Natural killer cell treated with Interleukin-12 subunit alpha and Interleukin-12 subunit beta and Interleukin-15 and Interleukin-18, amount 100 ng/mL, for 72 hours (primary cell): ENCODE measurements at regions not wholly inside any gene's neighbourhood (a gene's known extent, or its start where the extent isn't known, plus 50 kb on each side); places are given as distances from the start of the nearest gene placed in this dataset.

Experiments used
- ATAC-seq, 2 donors: fragments of 150-1000 bp; cut with Tn5 transposase in 1 of 2; sonication (Bioruptor Pico), chemical (Tn5 transposase) in 1 of 2; 2 replicates each; pipeline ENCODE4 v1.10.0; 2021
- DNase-seq: peaks from one replicate; pipeline ENCODE4 v3.0.0; 2022; ENCODE audit warnings: low spot score
- H3K27ac Mint-ChIP-seq, 2 donors: 1 replicate in 1 of 2; 2 replicates in 1 of 2; pipeline ENCODE4 v1.8.0; 2022; ENCODE audit warnings: mixed read lengths in 2 of 2, mild to moderate bottlenecking in 1 of 2, moderate library complexity in 1 of 2
- H3K27me3 Mint-ChIP-seq, 2 donors: 1 replicate in 1 of 2; 2 replicates in 1 of 2; pipeline ENCODE4 v1.8.0; 2022; ENCODE audit warnings: mixed read lengths in 2 of 2
- H3K36me3 Mint-ChIP-seq: one replicate; pipeline ENCODE4 v1.8.0; 2022; ENCODE audit warnings: mixed read lengths
- H3K4me1 Mint-ChIP-seq, 2 donors: 1 replicate in 1 of 2; 2 replicates in 1 of 2; pipeline ENCODE4 v1.8.0; 2022; ENCODE audit warnings: low read depth in 2 of 2, mixed read lengths in 2 of 2, mild to moderate bottlenecking in 1 of 2
- H3K4me3 Mint-ChIP-seq: one replicate; pipeline ENCODE4 v1.8.0; 2022; ENCODE audit warnings: mixed read lengths
- H3K9me3 Mint-ChIP-seq: 2 replicates; pipeline ENCODE4 v1.8.0; 2022; ENCODE audit warnings: mixed read lengths

DNA sequence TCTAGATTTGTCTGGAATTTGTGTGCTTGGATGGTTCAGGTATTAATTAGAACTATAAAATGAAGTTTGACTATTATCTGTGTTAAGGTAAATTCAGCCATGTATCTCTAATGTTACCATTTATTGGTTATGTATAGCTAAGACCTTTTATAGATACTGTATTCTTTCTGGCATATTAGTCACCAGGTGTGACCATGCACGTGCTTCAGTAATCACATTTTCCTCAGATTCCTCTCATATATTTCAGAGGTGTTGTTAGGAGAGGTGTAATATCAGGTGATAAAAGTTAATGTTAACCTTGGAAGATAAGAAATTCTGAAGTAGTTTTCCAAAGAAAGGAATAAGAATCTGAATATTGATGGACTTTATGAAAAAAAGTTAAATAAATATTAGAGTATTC lies 194.5 kb upstream of the KHDRBS2 start:
- Mint-ChIP-seq H3K36me3 (no peaks in the 10 kb centered on the region), H3K27ac (no peak overlapping the region), H3K4me1 (no peaks in the 10 kb centered on the region), H3K9me3 (no peaks in the 10 kb centered on the region), H3K4me3 (no peak overlapping the region), H3K27me3 (no peaks in the 10 kb centered on the region)
- no peak for DNase-seq
- ATAC-seq, result no peak

DNA sequence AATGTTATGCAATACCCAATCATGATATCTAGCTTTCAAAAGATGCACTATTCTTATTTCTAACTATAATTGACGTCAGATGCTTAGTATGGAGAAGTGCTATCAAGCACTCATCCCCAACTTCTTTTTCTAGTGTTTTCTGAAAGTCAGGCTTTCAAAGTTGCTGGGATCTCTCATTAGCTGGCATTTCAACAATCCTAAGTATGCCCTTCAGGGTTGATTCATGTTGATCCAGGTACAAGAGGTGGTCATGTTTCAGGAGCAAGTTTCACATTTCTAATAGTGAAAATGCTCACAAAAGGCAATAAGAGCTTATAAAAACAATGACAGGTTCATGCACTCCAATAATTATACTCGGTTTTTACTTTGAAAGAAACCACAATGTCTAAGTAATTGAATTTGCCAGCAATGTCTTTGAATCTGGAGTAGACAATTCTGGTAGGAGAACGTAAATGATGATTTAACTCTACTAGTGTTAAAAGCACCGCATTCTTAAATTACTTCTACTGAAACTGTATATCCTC lies 193.7 kb upstream of the KHDRBS2 start:
- ATAC-seq, result no peak
- Mint-ChIP-seq H3K36me3 (no peaks in the 10 kb centered on the region), H3K27ac (no peak overlapping the region), H3K9me3 (no peaks in the 10 kb centered on the region), H3K4me3 (no peak overlapping the region), H3K4me1 (no peaks in the 10 kb centered on the region), H3K27me3 (no peaks in the 10 kb centered on the region)
- no peak for DNase-seq

DNA sequence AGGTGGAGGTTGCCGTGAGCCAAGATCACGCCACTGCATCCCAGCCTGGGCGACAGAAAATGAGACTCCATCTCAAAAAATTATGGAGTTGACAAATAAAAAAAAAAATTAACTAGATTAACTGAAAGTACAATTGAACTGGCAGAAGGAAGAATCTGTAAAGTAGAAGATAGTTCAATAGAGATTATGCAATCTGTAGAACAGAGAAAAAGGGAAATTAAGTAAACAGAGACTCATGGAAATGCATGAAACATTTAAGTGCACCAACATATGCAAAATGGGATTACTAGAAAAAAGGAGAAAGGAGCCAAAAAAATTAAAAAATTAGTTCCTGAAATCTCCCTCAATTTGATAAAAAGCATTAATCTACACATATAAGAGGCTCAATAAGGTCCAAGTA lies 188.8 kb upstream of the KHDRBS2 start:
- no peaks in the 10 kb centered on the region for H3K4me1 Mint-ChIP-seq
- no peak overlapping the region for H3K27ac Mint-ChIP-seq
- H3K9me3 Mint-ChIP-seq, result peaks cover 4% of the 10 kb centered on the region
- no peak for ATAC-seq
- H3K27me3 Mint-ChIP-seq, result no peaks in the 10 kb centered on the region
- DNase-seq, result no peak
- no peaks in the 10 kb centered on the region for H3K36me3 Mint-ChIP-seq
- H3K4me3 Mint-ChIP-seq, result no peak overlapping the region

DNA sequence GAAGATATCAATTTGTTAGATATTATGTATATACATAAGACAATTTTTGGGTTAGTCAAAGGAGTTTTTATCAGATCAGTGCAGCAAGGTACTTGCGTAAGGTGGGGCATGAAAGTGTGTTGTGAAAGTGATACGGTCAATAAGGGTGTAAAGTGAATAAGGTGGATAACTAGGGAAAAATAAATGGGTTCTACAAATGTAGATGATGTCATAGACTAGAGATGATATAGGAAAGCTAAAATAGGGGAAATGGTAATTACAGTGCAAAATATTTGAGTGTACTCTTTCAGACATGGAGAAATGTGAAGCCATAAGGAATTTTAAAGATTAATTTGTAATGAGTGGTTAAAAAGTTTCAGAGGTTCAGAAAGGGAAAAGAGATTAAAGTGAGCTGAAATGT lies 180.6 kb upstream of the KHDRBS2 start:
- Mint-ChIP-seq H3K27me3 (no peaks in the 10 kb centered on the region), H3K36me3 (no peaks in the 10 kb centered on the region), H3K4me3 (no peak overlapping the region), H3K9me3 (peaks cover 21% of the 10 kb centered on the region), H3K4me1 (no peaks in the 10 kb centered on the region), H3K27ac (no peak overlapping the region)
- no peak for ATAC-seq
- no peak for DNase-seq

DNA sequence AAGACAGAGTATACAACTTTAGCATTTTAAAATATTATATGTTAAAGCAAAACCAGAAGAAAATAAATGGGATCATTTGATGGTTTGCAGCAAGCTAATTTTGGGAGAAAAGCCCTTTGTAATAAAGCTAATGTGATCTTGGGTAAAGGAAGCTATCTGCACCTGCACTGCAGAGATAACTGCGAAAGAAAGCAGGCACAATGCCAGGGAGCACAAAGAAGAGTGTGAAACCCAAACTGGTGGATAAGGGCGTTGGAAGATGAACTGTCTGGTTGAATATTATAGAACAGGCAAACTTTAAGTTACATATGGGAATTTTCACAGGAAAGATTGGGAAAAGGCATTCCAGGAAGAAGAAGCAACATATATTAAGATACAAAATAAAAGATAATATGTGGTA lies 179.2 kb upstream of the KHDRBS2 start:
- ATAC-seq (no peak), DNase-seq (no peak)
- Mint-ChIP-seq H3K4me1 (no peaks in the 10 kb centered on the region), H3K4me3 (no peak overlapping the region), H3K27ac (no peak overlapping the region), H3K9me3 (peaks cover 21% of the 10 kb centered on the region), H3K36me3 (no peaks in the 10 kb centered on the region), H3K27me3 (no peaks in the 10 kb centered on the region)

DNA sequence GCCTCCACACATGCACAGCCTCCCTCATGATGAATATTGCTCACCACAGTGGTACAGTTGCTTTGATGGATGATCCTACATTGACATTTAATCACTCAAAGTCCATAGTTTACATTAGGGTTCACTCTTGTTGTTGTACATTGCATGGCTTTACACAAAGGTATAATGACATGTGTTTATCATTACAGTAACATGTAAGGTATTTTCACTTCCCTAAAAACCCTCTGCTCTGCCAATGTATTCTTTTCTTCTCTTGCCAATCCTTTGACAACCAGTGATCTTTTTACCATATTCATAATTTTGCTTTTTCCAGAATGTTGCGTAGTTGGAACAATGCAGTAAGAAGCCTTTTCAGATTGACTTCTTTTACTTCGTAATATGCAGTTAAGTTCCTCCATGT lies 166.6 kb upstream of the KHDRBS2 start:
- H3K4me3 Mint-ChIP-seq, result no peak overlapping the region
- no peak overlapping the region for H3K27ac Mint-ChIP-seq
- peaks cover 5% of the 10 kb centered on the region for H3K36me3 Mint-ChIP-seq
- ATAC-seq (no peak), DNase-seq (no peak)
- H3K9me3 Mint-ChIP-seq, result peaks cover 23% of the 10 kb centered on the region
- no peaks in the 10 kb centered on the region for H3K4me1 Mint-ChIP-seq
- no peaks in the 10 kb centered on the region for H3K27me3 Mint-ChIP-seq

DNA sequence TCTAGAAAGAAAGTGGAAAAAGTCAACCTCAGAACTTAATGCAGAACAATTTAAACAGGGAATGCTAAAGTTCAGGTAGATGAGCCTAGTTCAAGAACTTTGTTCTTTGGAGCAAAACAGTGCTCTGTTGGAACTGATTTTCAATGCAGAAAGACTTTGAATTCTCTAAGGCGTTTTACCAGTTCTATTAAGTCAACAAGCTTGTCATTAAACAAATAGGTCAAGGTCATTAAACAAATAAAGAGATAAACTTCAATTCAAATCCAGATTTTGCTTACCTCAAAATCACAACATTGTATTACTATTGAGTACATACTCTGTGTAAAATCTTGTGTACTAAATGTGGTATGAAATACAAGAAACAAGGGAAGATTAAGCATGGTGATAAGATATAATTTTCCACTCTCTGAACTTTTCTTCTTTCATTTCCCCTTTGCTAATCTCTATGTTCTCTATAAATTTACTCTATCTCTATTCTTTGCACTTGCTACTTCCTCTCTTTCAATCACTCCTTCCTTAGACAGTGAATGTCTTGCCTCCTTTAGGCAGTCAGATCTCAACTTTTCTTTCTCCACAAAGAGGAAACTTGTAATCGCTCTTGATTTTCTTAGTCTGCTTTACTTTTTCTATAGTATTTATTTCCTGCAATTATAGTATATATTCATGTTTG lies 160.8 kb upstream of the KHDRBS2 start:
- Mint-ChIP-seq H3K9me3 (peaks cover 21% of the 10 kb centered on the region), H3K27me3 (no peaks in the 10 kb centered on the region), H3K36me3 (peaks cover 10% of the 10 kb centered on the region), H3K27ac (no peak overlapping the region), H3K4me1 (no peaks in the 10 kb centered on the region), H3K4me3 (no peak overlapping the region)
- ATAC-seq (no peak), DNase-seq (no peak)

DNA sequence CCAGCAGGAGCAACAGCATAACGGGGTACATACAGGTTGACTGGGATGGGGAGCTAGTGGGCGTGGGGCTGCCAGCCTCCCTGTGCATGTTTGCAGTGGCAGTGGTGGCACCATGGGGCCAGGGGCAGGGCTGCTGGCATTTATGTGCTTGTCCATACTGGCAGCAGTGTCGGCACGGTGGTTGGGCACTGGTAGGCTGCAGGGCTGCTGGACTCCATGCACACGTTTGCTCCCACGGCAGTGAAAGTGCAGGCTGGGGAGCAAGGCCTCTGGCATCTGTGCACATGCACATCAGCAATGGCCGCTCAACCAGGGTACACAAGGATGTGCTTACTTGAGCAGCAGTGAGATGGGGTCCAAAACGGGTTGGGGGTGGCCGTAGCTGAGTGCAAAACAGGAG lies 159.5 kb upstream of the KHDRBS2 start:
- no peaks in the 10 kb centered on the region for H3K4me1 Mint-ChIP-seq
- H3K9me3 Mint-ChIP-seq, result peaks cover 26% of the 10 kb centered on the region
- peaks cover 10% of the 10 kb centered on the region for H3K36me3 Mint-ChIP-seq
- DNase-seq, result no peak
- no peak for ATAC-seq
- no peak overlapping the region for H3K4me3 Mint-ChIP-seq
- no peak overlapping the region for H3K27ac Mint-ChIP-seq
- H3K27me3 Mint-ChIP-seq, result no peaks in the 10 kb centered on the region

DNA sequence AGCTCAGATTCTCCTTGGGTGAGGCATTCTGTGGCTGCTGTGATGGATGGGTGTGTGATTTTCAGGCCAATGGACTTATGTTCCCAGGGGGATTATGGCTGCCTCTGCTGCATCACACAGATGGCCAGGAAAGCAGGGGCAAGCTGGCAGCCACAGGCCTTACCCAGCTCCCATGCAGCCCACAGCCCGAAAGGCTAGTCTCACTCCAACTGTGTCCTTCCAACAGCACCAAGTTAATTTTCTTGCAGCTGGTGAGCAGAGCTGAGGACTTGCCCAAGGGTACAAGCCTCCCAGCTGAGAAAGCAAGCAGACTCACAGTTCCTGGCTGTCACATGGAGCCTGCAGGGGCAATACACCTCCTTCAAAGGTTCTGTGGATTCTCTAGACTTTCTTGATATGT lies 155.2 kb upstream of the KHDRBS2 start:
- Mint-ChIP-seq H3K9me3 (peaks cover 42% of the 10 kb centered on the region), H3K4me1 (no peaks in the 10 kb centered on the region), H3K4me3 (no peak overlapping the region), H3K36me3 (peaks cover 23% of the 10 kb centered on the region), H3K27me3 (no peaks in the 10 kb centered on the region), H3K27ac (no peak overlapping the region)
- DNase-seq (no peak), ATAC-seq (no peak)

DNA sequence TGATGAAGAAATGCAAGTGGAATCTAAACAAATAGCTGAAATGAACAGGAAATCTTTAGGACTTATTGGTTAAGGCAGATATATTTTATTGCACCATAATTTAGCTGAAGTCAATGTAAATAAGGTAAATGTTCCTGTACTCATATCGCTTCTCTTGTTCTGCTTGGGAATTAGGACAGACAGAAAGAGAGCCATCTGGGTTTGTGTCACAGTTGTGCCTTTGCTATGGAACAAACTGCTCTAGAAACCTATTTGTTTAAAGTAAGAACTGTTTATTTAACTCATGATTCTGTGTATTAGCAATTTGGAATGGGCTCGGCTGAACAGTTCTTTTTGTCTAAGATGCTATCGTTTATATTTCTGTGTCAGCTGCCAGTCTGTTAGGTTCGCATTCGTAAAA lies 143.8 kb upstream of the KHDRBS2 start:
- Mint-ChIP-seq H3K4me1 (no peaks in the 10 kb centered on the region), H3K27ac (no peak overlapping the region), H3K36me3 (no peaks in the 10 kb centered on the region), H3K9me3 (peaks cover 9% of the 10 kb centered on the region), H3K27me3 (no peaks in the 10 kb centered on the region), H3K4me3 (no peak overlapping the region)
- ATAC-seq (no peak), DNase-seq (no peak)

DNA sequence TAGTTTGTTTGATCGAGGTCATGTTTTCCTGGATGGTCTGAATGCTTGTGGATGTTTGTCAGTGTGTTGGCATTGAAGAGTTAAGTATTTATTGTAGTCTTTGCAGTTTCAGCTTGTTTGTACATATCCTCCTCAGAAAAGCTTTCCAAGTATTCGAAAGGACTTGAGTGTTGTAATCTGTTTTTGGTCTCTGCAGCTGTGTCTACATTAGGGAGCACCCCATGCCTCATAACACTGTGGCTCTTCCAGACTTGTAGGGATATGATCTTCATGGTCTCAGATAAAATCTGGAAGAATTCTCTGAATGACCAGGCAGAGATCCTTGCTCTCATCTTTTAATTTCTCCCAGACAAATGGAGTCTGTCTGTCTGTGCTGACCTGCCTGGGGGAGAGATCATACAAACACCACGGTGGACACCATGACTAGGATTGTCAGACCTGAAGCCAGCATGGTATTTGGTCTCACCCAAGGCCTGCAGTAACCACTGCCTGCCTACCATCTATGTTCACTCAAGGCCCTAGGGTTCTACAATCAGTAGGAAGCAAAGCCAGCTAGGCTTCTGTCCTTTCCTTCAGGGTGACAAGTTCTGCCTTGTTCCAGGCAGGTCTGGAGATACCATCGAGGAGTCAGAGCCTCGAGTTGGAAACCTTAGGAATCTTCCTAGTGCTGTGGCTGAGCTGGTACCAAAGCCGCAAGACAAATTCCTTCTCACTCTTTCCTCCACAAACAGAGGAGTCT lies 114.7 kb upstream of the KHDRBS2 start:
- ATAC-seq (no peak), DNase-seq (no peak)
- H3K27ac Mint-ChIP-seq, result no peak overlapping the region
- no peak overlapping the region for H3K4me3 Mint-ChIP-seq
- H3K4me1 Mint-ChIP-seq, result no peaks in the 10 kb centered on the region
- H3K27me3 Mint-ChIP-seq, result no peaks in the 10 kb centered on the region
- H3K9me3 Mint-ChIP-seq, result peaks cover 10% of the 10 kb centered on the region
- H3K36me3 Mint-ChIP-seq, result peaks cover 10% of the 10 kb centered on the region

DNA sequence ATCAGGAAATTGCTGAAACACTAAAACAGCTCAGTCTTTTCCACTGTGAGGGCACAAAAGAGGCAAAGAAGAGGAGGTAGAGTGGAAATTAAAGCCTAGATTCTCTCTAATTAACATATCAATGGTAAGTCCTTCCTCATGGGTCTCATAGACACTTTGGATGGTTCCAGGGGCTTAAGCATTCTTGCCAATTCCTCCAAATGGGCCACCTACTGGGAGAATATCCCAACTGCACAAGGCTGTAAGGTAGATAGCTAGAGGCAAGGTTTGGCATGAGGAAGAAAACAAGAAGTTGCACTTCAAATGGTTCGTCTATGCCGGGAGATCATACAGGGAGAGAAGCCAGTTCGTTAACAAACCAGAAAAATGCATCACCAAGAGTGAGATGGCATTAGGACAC lies 107.6 kb upstream of the KHDRBS2 start:
- no peak overlapping the region for H3K27ac Mint-ChIP-seq
- peaks cover 7% of the 10 kb centered on the region for H3K36me3 Mint-ChIP-seq
- no peak overlapping the region for H3K4me3 Mint-ChIP-seq
- ATAC-seq (no peak), DNase-seq (no peak)
- H3K27me3 Mint-ChIP-seq, result no peaks in the 10 kb centered on the region
- no peaks in the 10 kb centered on the region for H3K4me1 Mint-ChIP-seq
- peaks cover 13% of the 10 kb centered on the region for H3K9me3 Mint-ChIP-seq

DNA sequence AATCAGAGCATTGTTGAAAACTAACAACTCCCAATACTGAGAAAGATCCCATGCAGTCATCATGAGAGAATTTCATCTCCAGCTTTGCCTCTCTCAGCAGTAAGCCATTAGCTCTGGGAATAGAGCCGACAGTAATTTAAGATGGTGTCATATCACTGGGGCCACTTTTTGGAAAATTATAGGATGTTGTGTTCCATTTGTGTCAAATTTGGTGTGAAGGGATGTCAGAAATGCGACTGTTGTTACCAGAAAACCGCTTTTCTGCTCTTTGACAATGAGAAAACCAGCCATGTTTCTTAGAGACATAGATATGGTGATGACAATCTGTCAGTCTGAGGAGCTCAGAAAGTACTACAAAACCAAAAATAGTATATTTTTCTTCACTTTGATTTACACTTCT lies 106.3 kb upstream of the KHDRBS2 start:
- ATAC-seq (no peak), DNase-seq (no peak)
- Mint-ChIP-seq H3K4me3 (no peak overlapping the region), H3K27ac (no peak overlapping the region), H3K4me1 (no peaks in the 10 kb centered on the region), H3K36me3 (peaks cover 9% of the 10 kb centered on the region), H3K9me3 (peaks cover 17% of the 10 kb centered on the region), H3K27me3 (no peaks in the 10 kb centered on the region)

DNA sequence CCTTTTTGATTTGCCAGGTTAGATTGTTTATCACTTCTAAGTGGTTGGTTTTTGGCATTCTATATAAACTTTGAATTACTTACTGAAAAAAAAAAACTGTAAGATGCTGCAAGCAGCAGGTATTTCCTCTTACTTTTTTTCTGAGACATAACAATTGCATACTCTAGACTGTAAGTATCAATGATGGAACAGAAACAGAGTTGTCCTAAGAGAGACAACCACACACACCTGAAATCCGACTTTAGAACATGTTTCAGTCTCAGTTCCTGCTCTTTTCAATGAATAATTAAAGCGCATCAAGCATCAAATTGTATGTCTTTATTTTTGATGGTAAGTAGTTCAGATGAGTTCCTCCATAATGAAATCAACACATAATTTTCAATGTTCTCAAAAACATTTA lies 105.3 kb upstream of the KHDRBS2 start:
- H3K27me3 Mint-ChIP-seq, result no peaks in the 10 kb centered on the region
- peaks cover 4% of the 10 kb centered on the region for H3K36me3 Mint-ChIP-seq
- no peak overlapping the region for H3K27ac Mint-ChIP-seq
- ATAC-seq, result no peak
- DNase-seq, result no peak
- H3K9me3 Mint-ChIP-seq, result peaks cover 12% of the 10 kb centered on the region
- H3K4me3 Mint-ChIP-seq, result no peak overlapping the region
- no peaks in the 10 kb centered on the region for H3K4me1 Mint-ChIP-seq
